ENCODE measurements at regions not wholly inside any gene's neighbourhood (a gene's known extent, or its start where the extent isn't known, plus 50 kb on each side); places are given as distances from the start of the nearest gene placed in this dataset.

- no peak overlapping the region for H3K27ac ChIP-seq (ENCODE audit: low read length)
- H3K4me3 ChIP-seq (ENCODE audit: low read length) = no peak overlapping the region
- H3K36me3 ChIP-seq (replicated peaks; ENCODE audit: insufficient read depth, low read length) = no peaks in the 10 kb centered on the region
- H3K9ac ChIP-seq (ENCODE audit: low read length) = no peak overlapping the region
- no peaks in the 10 kb centered on the region for H3K9me2 ChIP-seq (replicated peaks; ENCODE audit: insufficient read depth, low read length)
- no peak overlapping the region for H2AFZ ChIP-seq (ENCODE audit: low read length)
- TF ChIP-seq EZH2phosphoT487 (IDR thresholded peaks at IDR 0.05; ENCODE audit: low read length) (no peak), EZH2 (optimal IDR thresholded peaks at IDR 0.05; ENCODE audit: low read depth, low read length) (no peak), CTCF (IDR thresholded peaks at IDR 0.05; ENCODE audit: low read length) (no peak)
- no peaks in the 10 kb centered on the region for H3K9me3 ChIP-seq (replicated peaks; ENCODE audit: insufficient read depth, low read length)
- H3K27me3 ChIP-seq (replicated peaks; ENCODE audit: insufficient read depth, low read length) = no peaks in the 10 kb centered on the region; the same call in 1 of the 2 replicates
- H3F3A ChIP-seq (ENCODE audit: insufficient read depth, low read length) = no peaks in the 10 kb centered on the region
- DNase-seq = no peak
- H3K4me1 ChIP-seq (ENCODE audit: low read length) = no peaks in the 10 kb centered on the region
- no peaks in the 10 kb centered on the region for H3K79me2 ChIP-seq (ENCODE audit: low read length)
- H4K20me1 ChIP-seq (ENCODE audit: insufficient read depth, low read length) = no peaks in the 10 kb centered on the region
- H3K4me2 ChIP-seq (ENCODE audit: low read depth, low read length) = no peak overlapping the region
Measured at GRCh38 chr2:64392529-64392928, 61.4 kb upstream of the LGALSL start.

- Histone ChIP-seq H3K9me3 (replicated peaks; ENCODE audit: insufficient read depth, low read length) (no peaks in the 10 kb centered on the region), H3K79me2 (ENCODE audit: low read length) (no peaks in the 10 kb centered on the region), H3K9me2 (replicated peaks; ENCODE audit: insufficient read depth, low read length) (no peaks in the 10 kb centered on the region), H3F3A (ENCODE audit: insufficient read depth, low read length) (no peaks in the 10 kb centered on the region), H3K36me3 (replicated peaks; ENCODE audit: insufficient read depth, low read length) (no peaks in the 10 kb centered on the region), H3K4me1 (ENCODE audit: low read length) (peaks cover 5% of the 10 kb centered on the region; the same call in 1 of the 2 replicates), H2AFZ (ENCODE audit: low read length) (no peak overlapping the region), H3K4me3 (ENCODE audit: low read length) (no peak overlapping the region), H3K4me2 (ENCODE audit: low read depth, low read length) (no peak overlapping the region), H4K20me1 (ENCODE audit: insufficient read depth, low read length) (no peaks in the 10 kb centered on the region), H3K27ac (ENCODE audit: low read length) (no peak overlapping the region), H3K27me3 (replicated peaks; ENCODE audit: insufficient read depth, low read length) (no peaks in the 10 kb centered on the region; the same call in 1 of the 2 replicates), H3K9ac (ENCODE audit: low read length) (no peak overlapping the region)
- TF ChIP-seq CTCF (IDR thresholded peaks at IDR 0.05; ENCODE audit: low read length) (no peak), EZH2phosphoT487 (IDR thresholded peaks at IDR 0.05; ENCODE audit: low read length) (no peak), EZH2 (optimal IDR thresholded peaks at IDR 0.05; ENCODE audit: low read depth, low read length) (no peak)
- DNase-seq = no peak
Measured at GRCh38 chr2:64393383-64394010, 60.5 kb upstream of the LGALSL start.

GRCh38 chr2:64394153-64394552 lies 59.8 kb upstream of the LGALSL start:
- Histone ChIP-seq H3K27me3 (replicated peaks; ENCODE audit: insufficient read depth, low read length) (no peaks in the 10 kb centered on the region; the same call in 1 of the 2 replicates), H3K9me2 (replicated peaks; ENCODE audit: insufficient read depth, low read length) (no peaks in the 10 kb centered on the region), H2AFZ (ENCODE audit: low read length) (no peak overlapping the region), H3K4me3 (ENCODE audit: low read length) (no peak overlapping the region), H3K27ac (ENCODE audit: low read length) (no peak overlapping the region), H4K20me1 (ENCODE audit: insufficient read depth, low read length) (no peaks in the 10 kb centered on the region), H3F3A (ENCODE audit: insufficient read depth, low read length) (no peaks in the 10 kb centered on the region), H3K4me2 (ENCODE audit: low read depth, low read length) (no peak overlapping the region), H3K4me1 (ENCODE audit: low read length) (peaks cover 5% of the 10 kb centered on the region; the same call in 1 of the 2 replicates), H3K9ac (ENCODE audit: low read length) (no peak overlapping the region), H3K79me2 (ENCODE audit: low read length) (no peaks in the 10 kb centered on the region), H3K36me3 (replicated peaks; ENCODE audit: insufficient read depth, low read length) (no peaks in the 10 kb centered on the region), H3K9me3 (replicated peaks; ENCODE audit: insufficient read depth, low read length) (no peaks in the 10 kb centered on the region)
- DNase-seq = no peak
- TF ChIP-seq EZH2phosphoT487 (IDR thresholded peaks at IDR 0.05; ENCODE audit: low read length) = no peak
- TF ChIP-seq CTCF (IDR thresholded peaks at IDR 0.05; ENCODE audit: low read length) = no peak
- no peak for TF ChIP-seq EZH2 (optimal IDR thresholded peaks at IDR 0.05; ENCODE audit: low read depth, low read length)
